Ovary (tissue), 7 donors: ENCODE measurements at regions not wholly inside any gene's neighbourhood (a gene's known extent, or its start where the extent isn't known, plus 50 kb on each side); places are given as distances from the start of the nearest gene placed in this dataset.

Experiments
- DNase-seq, 5 donors: peaks; one replicate each; pipeline ENCODE4 v3.0.0-alpha.2; 2019 to 2020
- H3K27ac ChIP-seq, 2 donors: fragments of 200-600 bp; one replicate each; pipeline versions ENCODE4 v1.5.1 to v1.8.0; 2019 to 2022
- H3K27me3 ChIP-seq: fragments of 200-600 bp; one replicate; pipeline ENCODE4 v1.8.0; 2022
- H3K36me3 ChIP-seq: fragments of 200-600 bp; sonication (generic); one replicate; pipeline ENCODE4 v1.5.1; 2019
- H3K4me1 ChIP-seq: one replicate; pipeline ENCODE4 v1.8.1; 2013; ENCODE audit warnings: mild to moderate bottlenecking, moderate library complexity; ENCODE audit not compliant: insufficient read depth
- H3K4me3 ChIP-seq: fragments of 200-600 bp; sonication (generic); one replicate; pipeline ENCODE4 v1.5.1; 2017
- H3K9me3 ChIP-seq, 2 donors: fragments of 200-600 bp in 1 of 2; sonication (generic) in 1 of 2; one replicate each; pipeline versions ENCODE4 v1.5.1 to v1.8.1; 2013 to 2019; ENCODE audit warnings: mild to moderate bottlenecking in 1 of 2, moderate library complexity in 1 of 2
- CTCF ChIP-seq, 3 donors: fragments of 450-650 bp in 2 of 3; fragments of 200-600 bp in 1 of 3; IDR thresholded peaks; one replicate each; pipeline versions ENCODE4 v1.5.1 to v1.8.0; 2016 to 2022; ENCODE audit warnings: antibody characterized with exemption in 3 of 3, mild to moderate bottlenecking in 1 of 3
- EP300 ChIP-seq: sonication (generic); formaldehyde crosslinking; IDR thresholded peaks from one replicate; pipeline ENCODE4 v1.6.1; 2017; ENCODE audit warnings: antibody characterized with exemption
- POLR2A ChIP-seq: fragments of 450-650 bp; IDR thresholded peaks from one replicate; pipeline ENCODE4 v1.6.1; 2017; ENCODE audit warnings: antibody characterized with exemption, mild to moderate bottlenecking, moderate library complexity
- whole genome bisulfite sequencing, 3 donors: extraction: QIAGEN DNeasy Blood & Tissue Kit in 1 of 3; methylation state at CpG; one replicate each; pipeline versions ENCODE4 v1.1.5 to v1.1.7; 2013 to 2017; 5-methylcytosine and 5-hydroxymethylcytosine counted together
- intact Hi-C, 4 donors: fragments of 100-400 bp; cut with DNase I; formaldehyde crosslinking; loops; one replicate each; pipeline versions ENCODE4 v1.11.0 to v1.15.1; 2022 to 2023
- donor health status: DM: no; HTN: no; CAD: no; lungs with moderate emphysema.
- donor health status: DM: no; HTN: no; CAD: no.
- donor health status: Bipolar disorder and iron deficiency.
- donor health status: DM: no; HTN: no; CAD: no.
- donor health status: DM: yes; HTN: yes; CAD: no.

- DNase-seq: no peak
- Histone ChIP-seq H3K27me3 (no peaks in the 10 kb centered on the region), H3K36me3 (no peaks in the 10 kb centered on the region), H3K4me1 (no peaks in the 10 kb centered on the region), H3K27ac (no peak overlapping the region), H3K4me3 (no peak overlapping the region), H3K9me3 (no peaks in the 10 kb centered on the region)
- intact Hi-C loops: no loop called here
- no peak for TF ChIP-seq CTCF (IDR thresholded peaks at IDR 0.05)
- no peak for TF ChIP-seq EP300
- TF ChIP-seq POLR2A: no peak
- WGBS, 3 donors: 69 to 75% (median 69%) methylated on average over 9 of the region's 9 CpGs
These were observed 115.8 kb downstream of the CCNA1 start for GRCh38 chr13:36548129-36548528.

- Histone ChIP-seq H3K27me3 (no peaks in the 10 kb centered on the region), H3K27ac (no peak overlapping the region), H3K4me1 (no peaks in the 10 kb centered on the region), H3K4me3 (no peak overlapping the region), H3K9me3 (no peaks in the 10 kb centered on the region), H3K36me3 (no peaks in the 10 kb centered on the region)
- DNase-seq: no peak
- 85 to 89% (median 86%) methylated on average over 2 of the region's 2 CpGs for WGBS, 3 donors
- TF ChIP-seq POLR2A (no peak), CTCF (IDR thresholded peaks at IDR 0.05) (no peak), EP300 (no peak)
- intact Hi-C loops: no loop called here
These were observed 116.9 kb downstream of the CCNA1 start for GRCh38 chr13:36549126-36549702.

GRCh38 chr13:36549755-36550154, 117.5 kb downstream of the CCNA1 start:
- TF ChIP-seq CTCF (IDR thresholded peaks at IDR 0.05): no peak
- no peak for TF ChIP-seq POLR2A
- no peak for TF ChIP-seq EP300
- no peak for DNase-seq
- Histone ChIP-seq H3K9me3 (no peaks in the 10 kb centered on the region), H3K4me3 (no peak overlapping the region), H3K4me1 (no peaks in the 10 kb centered on the region), H3K36me3 (no peaks in the 10 kb centered on the region), H3K27me3 (no peaks in the 10 kb centered on the region), H3K27ac (no peak overlapping the region)
- intact Hi-C loops: no loop called here
- 37 to 43% (median 41%) methylated on average over 7 of the region's 7 CpGs for whole genome bisulfite sequencing, 3 donors

- no peak overlapping the region for H3K27ac ChIP-seq
- no peak overlapping the region for H3K4me3 ChIP-seq
- H3K4me1 ChIP-seq: no peaks in the 10 kb centered on the region
- H3K36me3 ChIP-seq: no peaks in the 10 kb centered on the region
- H3K27me3 ChIP-seq: no peaks in the 10 kb centered on the region
- WGBS, 3 donors: 61 to 77% (median 68%) methylated on average over 2 of the region's 2 CpGs
- intact Hi-C loops: no loop called here
- DNase-seq: no peak
- no peaks in the 10 kb centered on the region for H3K9me3 ChIP-seq
- no peak for TF ChIP-seq CTCF (IDR thresholded peaks at IDR 0.05)
- TF ChIP-seq POLR2A: no peak
- TF ChIP-seq EP300: no peak
These were observed 117.9 kb downstream of the CCNA1 start for GRCh38 chr13:36550177-36550576.
